OCI-LY1 (cell line): ENCODE measurements at regions not wholly inside any gene's neighbourhood (a gene's known extent, or its start where the extent isn't known, plus 50 kb on each side); places are given as distances from the start of the nearest gene placed in this dataset.

Experiments
- CTCF ChIP-seq: fragments of 200-600 bp; sonication (generic), shearing (Covaris generic); IDR thresholded peaks from 2 replicates; pipeline ENCODE4 v1.5.1; 2017; ENCODE audit warnings: mild to moderate bottlenecking, antibody characterized with exemption, low read length, moderate library complexity, mixed read lengths
- EZH2 ChIP-seq: fragments of 200-600 bp; sonication (generic), shearing (Covaris generic); IDR thresholded peaks from 2 replicates; pipeline ENCODE4 v1.8.0; 2017; ENCODE audit warnings: borderline replicate concordance, mixed run types, mild to moderate bottlenecking, antibody characterized with exemption, low read length, moderate library complexity, mixed read lengths

GRCh38 chr6:106729841-106730240 lies 100.5 kb downstream of the QRSL1 start:
- no peak for TF ChIP-seq CTCF
- no peak for TF ChIP-seq EZH2
